ENCODE measurements at regions not wholly inside any gene's neighbourhood (a gene's known extent, or its start where the extent isn't known, plus 50 kb on each side); places are given as distances from the start of the nearest gene placed in this dataset.

DNA sequence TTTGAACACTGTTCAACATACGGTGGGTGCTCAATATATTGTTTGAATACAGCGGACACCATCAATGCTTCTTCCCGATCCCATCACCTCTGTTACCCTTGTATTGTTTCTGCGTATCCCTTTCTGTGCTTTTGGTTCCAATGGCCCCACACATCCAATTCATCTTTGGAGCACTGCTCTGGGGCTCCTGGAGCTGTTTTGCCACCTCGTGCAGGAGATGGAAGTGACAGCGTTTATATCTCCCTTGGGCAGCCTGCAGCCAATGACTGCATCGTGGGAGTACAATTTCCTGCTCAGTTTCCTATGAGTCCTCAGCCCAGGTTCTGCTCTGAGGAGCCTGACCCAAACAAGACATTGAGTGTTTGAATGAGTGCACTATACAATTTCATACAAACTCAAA is 50.2 kb upstream of the PIK3CG start:
- TF ChIP-seq, protein P1, sequence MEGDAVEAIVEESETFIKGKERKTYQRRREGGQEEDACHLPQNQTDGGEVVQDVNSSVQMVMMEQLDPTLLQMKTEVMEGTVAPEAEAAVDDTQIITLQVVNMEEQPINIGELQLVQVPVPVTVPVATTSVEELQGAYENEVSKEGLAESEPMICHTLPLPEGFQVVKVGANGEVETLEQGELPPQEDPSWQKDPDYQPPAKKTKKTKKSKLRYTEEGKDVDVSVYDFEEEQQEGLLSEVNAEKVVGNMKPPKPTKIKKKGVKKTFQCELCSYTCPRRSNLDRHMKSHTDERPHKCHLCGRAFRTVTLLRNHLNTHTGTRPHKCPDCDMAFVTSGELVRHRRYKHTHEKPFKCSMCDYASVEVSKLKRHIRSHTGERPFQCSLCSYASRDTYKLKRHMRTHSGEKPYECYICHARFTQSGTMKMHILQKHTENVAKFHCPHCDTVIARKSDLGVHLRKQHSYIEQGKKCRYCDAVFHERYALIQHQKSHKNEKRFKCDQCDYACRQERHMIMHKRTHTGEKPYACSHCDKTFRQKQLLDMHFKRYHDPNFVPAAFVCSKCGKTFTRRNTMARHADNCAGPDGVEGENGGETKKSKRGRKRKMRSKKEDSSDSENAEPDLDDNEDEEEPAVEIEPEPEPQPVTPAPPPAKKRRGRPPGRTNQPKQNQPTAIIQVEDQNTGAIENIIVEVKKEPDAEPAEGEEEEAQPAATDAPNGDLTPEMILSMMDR (IDR thresholded peaks at IDR 0.05; ENCODE audit: insufficient read depth, low read length, poor library complexity, severe bottlenecking): no peak
- TF ChIP-seq EZH2phosphoT487 (conservative IDR thresholded peaks at IDR 0.05; ENCODE audit: low read length): no peak
